Uterus (tissue), 3 donors: ENCODE measurements at regions not wholly inside any gene's neighbourhood (a gene's known extent, or its start where the extent isn't known, plus 50 kb on each side); places are given as distances from the start of the nearest gene placed in this dataset.

Experiments used
- DNase-seq, 2 donors: peaks; one replicate each; pipeline ENCODE4 v3.0.0-alpha.2; 2019 to 2020
- H3K27ac ChIP-seq, 2 donors: fragments of 200-600 bp; sonication (generic); 1 replicate in 1 of 2; 2 replicates in 1 of 2; pipeline ENCODE4 v1.5.1; 2016 to 2018
- H3K27me3 ChIP-seq, 2 donors: fragments of 200-600 bp; sonication (generic); one replicate each; pipeline ENCODE4 v1.5.1; 2018 to 2019; ENCODE audit warnings: control low read depth in 1 of 2
- H3K36me3 ChIP-seq, 2 donors: fragments of 200-600 bp; sonication (generic); one replicate each; pipeline ENCODE4 v1.5.1; 2019; ENCODE audit warnings: control low read depth in 1 of 2
- H3K4me1 ChIP-seq, 2 donors: fragments of 200-600 bp; sonication (generic); one replicate each; pipeline ENCODE4 v1.5.1; 2018 to 2019; ENCODE audit warnings: control low read depth in 1 of 2
- H3K4me3 ChIP-seq, 2 donors: fragments of 200-600 bp; sonication (generic); 1 replicate in 1 of 2; 2 replicates in 1 of 2; pipeline ENCODE4 v1.5.1; 2018 to 2019; ENCODE audit warnings: mild to moderate bottlenecking in 1 of 2
- H3K9me3 ChIP-seq, 2 donors: fragments of 200-600 bp; sonication (generic); one replicate each; pipeline ENCODE4 v1.5.1; 2019; ENCODE audit warnings: control low read depth in 1 of 2
- CTCF ChIP-seq, 4 experiments: fragments of 200-600 bp in 2 of 4; fragments of 450-650 bp in 2 of 4; sonication (generic) in 2 of 4; IDR thresholded peaks; one replicate each; pipeline ENCODE4 v1.5.1; 2016 to 2019; ENCODE audit warnings: antibody characterized with exemption in 4 of 4, mild to moderate bottlenecking in 2 of 4, moderate library complexity in 1 of 4
- POLR2A ChIP-seq, 2 donors: fragments of 450-650 bp; IDR thresholded peaks; one replicate each; pipeline ENCODE4 v1.6.1; 2016; ENCODE audit warnings: antibody characterized with exemption in 2 of 2, mild to moderate bottlenecking in 1 of 2, moderate library complexity in 1 of 2
- intact Hi-C: fragments of 100-400 bp; cut with DNase I; formaldehyde crosslinking; loops from one replicate; pipeline ENCODE4 v1.15.1; 2023; ENCODE audit warnings: low total_unique reads
- donor health status: DM: yes; HTN: yes; CAD: no.

- H3K27ac ChIP-seq = no peak overlapping the region
- H3K4me3 ChIP-seq = no peak overlapping the region
- no peaks in the 10 kb centered on the region for H3K36me3 ChIP-seq
- no peaks in the 10 kb centered on the region for H3K27me3 ChIP-seq
- no peaks in the 10 kb centered on the region for H3K4me1 ChIP-seq
- DNase-seq = no peak
- TF ChIP-seq POLR2A (IDR thresholded peaks at IDR 0.05) = no peak
- TF ChIP-seq CTCF (IDR thresholded peaks at IDR 0.05) = no peak
- intact Hi-C loops = no loop called here
- no peaks in the 10 kb centered on the region for H3K9me3 ChIP-seq
Observed at GRCh38 chr6:137765059-137765458, 102.0 kb upstream of the TNFAIP3 start.

- DNase-seq = no peak
- Histone ChIP-seq H3K36me3 (no peaks in the 10 kb centered on the region), H3K4me1 (no peaks in the 10 kb centered on the region), H3K27ac (no peak overlapping the region), H3K9me3 (no peaks in the 10 kb centered on the region), H3K27me3 (no peaks in the 10 kb centered on the region), H3K4me3 (no peak overlapping the region)
- TF ChIP-seq POLR2A (IDR thresholded peaks at IDR 0.05) (no peak), CTCF (IDR thresholded peaks at IDR 0.05) (no peak)
- intact Hi-C loops = no loop called here
Observed at GRCh38 chr6:137766596-137767370, 100.3 kb upstream of the TNFAIP3 start.

GRCh38 chr6:137767465-137767864 is 99.6 kb upstream of the TNFAIP3 start:
- H3K27ac ChIP-seq = no peak overlapping the region
- intact Hi-C loops = no loop called here

GRCh38 chr6:137767911-137768690 is 99.0 kb upstream of the TNFAIP3 start:
- H3K27ac ChIP-seq = no peak overlapping the region
- no peaks in the 10 kb centered on the region for H3K36me3 ChIP-seq
- no peaks in the 10 kb centered on the region for H3K4me1 ChIP-seq
- no peak overlapping the region for H3K4me3 ChIP-seq
- H3K9me3 ChIP-seq = no peaks in the 10 kb centered on the region
- H3K27me3 ChIP-seq = no peaks in the 10 kb centered on the region
- TF ChIP-seq POLR2A (IDR thresholded peaks at IDR 0.05) (no peak), CTCF (IDR thresholded peaks at IDR 0.05) (no peak)
- intact Hi-C loops = no loop called here
- no peak for DNase-seq

More at GRCh38 chr6:137767465-137767864, 99.6 kb upstream of the TNFAIP3 start:
- Histone ChIP-seq H3K36me3 (no peaks in the 10 kb centered on the region), H3K4me1 (no peaks in the 10 kb centered on the region), H3K4me3 (no peak overlapping the region), H3K27me3 (no peaks in the 10 kb centered on the region), H3K9me3 (no peaks in the 10 kb centered on the region)
- no peak for DNase-seq
- TF ChIP-seq POLR2A (IDR thresholded peaks at IDR 0.05) (no peak), CTCF (IDR thresholded peaks at IDR 0.05) (no peak)

GRCh38 chr6:137768935-137769334 is 98.1 kb upstream of the TNFAIP3 start:
- Histone ChIP-seq H3K4me3 (no peak overlapping the region), H3K27me3 (no peaks in the 10 kb centered on the region), H3K36me3 (no peaks in the 10 kb centered on the region), H3K4me1 (no peaks in the 10 kb centered on the region), H3K9me3 (no peaks in the 10 kb centered on the region), H3K27ac (no peak overlapping the region)
- no peak for TF ChIP-seq CTCF (IDR thresholded peaks at IDR 0.05)
- TF ChIP-seq POLR2A (IDR thresholded peaks at IDR 0.05) = no peak
- intact Hi-C loops = no loop called here
- no peak for DNase-seq
